ENCODE measurements at regions not wholly inside any gene's neighbourhood (a gene's known extent, or its start where the extent isn't known, plus 50 kb on each side); places are given as distances from the start of the nearest gene placed in this dataset.

DNA sequence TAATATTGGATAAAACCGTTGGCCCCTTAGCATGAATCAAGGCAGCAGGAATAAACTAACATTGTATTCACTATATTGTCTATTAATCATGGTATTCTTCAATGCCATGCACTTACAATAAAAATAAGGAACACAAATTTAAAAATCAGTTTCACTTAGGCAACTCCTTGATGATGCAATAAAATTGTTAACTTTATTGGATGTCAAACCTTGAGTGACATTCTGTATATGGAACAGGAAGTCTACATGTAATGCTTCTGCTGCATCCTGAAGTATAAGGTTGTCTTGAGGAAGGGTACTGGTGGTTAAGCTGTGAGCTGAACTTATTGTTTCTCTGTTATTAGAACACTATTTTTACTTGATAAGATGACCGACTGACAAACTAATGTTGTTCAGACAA, 605.5 kb downstream of the SATB2 start:
- TF ChIP-seq FOXM1 (IDR thresholded peaks at IDR 0.05; ENCODE audit: borderline replicate concordance, low read depth) = no peak
- TF ChIP-seq, protein P1, sequence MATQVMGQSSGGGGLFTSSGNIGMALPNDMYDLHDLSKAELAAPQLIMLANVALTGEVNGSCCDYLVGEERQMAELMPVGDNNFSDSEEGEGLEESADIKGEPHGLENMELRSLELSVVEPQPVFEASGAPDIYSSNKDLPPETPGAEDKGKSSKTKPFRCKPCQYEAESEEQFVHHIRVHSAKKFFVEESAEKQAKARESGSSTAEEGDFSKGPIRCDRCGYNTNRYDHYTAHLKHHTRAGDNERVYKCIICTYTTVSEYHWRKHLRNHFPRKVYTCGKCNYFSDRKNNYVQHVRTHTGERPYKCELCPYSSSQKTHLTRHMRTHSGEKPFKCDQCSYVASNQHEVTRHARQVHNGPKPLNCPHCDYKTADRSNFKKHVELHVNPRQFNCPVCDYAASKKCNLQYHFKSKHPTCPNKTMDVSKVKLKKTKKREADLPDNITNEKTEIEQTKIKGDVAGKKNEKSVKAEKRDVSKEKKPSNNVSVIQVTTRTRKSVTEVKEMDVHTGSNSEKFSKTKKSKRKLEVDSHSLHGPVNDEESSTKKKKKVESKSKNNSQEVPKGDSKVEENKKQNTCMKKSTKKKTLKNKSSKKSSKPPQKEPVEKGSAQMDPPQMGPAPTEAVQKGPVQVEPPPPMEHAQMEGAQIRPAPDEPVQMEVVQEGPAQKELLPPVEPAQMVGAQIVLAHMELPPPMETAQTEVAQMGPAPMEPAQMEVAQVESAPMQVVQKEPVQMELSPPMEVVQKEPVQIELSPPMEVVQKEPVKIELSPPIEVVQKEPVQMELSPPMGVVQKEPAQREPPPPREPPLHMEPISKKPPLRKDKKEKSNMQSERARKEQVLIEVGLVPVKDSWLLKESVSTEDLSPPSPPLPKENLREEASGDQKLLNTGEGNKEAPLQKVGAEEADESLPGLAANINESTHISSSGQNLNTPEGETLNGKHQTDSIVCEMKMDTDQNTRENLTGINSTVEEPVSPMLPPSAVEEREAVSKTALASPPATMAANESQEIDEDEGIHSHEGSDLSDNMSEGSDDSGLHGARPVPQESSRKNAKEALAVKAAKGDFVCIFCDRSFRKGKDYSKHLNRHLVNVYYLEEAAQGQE (IDR thresholded peaks at IDR 0.05; ENCODE audit: low read depth) = no peak

DNA sequence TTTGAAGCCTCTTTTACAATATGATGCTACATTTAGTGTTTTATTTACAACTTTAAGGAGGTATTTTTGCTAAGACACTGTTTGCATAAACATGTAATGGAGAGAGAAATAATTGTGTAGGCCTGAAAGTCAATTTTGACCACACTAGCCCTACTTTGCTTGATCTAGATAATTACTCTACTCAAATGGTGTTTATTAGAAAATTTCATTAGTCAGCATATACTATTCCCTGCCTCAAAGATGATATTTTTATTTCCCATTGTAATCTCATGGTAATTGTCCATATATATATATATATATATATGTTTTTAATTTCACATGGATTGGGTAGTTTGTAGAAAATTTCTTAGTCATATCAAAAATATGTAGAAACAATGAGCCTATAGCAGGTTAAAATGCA, 632.2 kb downstream of the SATB2 start:
- TF ChIP-seq CEBPB (IDR thresholded peaks at IDR 0.05) (no peak), ZBTB7A (IDR thresholded peaks at IDR 0.05; ENCODE audit: low read depth) (no peak), NFIC (IDR thresholded peaks at IDR 0.05) (no peak), TCF12 (IDR thresholded peaks at IDR 0.05; ENCODE audit: low read depth) (no peak), EGR1 (IDR thresholded peaks at IDR 0.05) (no peak), TEAD4 (IDR thresholded peaks at IDR 0.05) (no peak), EP300 (IDR thresholded peaks at IDR 0.05; ENCODE audit: borderline replicate concordance) (no peak), CREB1 (IDR thresholded peaks at IDR 0.05; ENCODE audit: low read depth) (no peak), YY1 (IDR thresholded peaks at IDR 0.05; ENCODE audit: low read depth) (no peak), FOXM1 (IDR thresholded peaks at IDR 0.05; ENCODE audit: borderline replicate concordance, low read depth) (no peak), TAF1 (IDR thresholded peaks at IDR 0.05; ENCODE audit: low read depth) (no peak), RAD21 (IDR thresholded peaks at IDR 0.05; ENCODE audit: low read depth) (no peak)
- TF ChIP-seq, protein P2, sequence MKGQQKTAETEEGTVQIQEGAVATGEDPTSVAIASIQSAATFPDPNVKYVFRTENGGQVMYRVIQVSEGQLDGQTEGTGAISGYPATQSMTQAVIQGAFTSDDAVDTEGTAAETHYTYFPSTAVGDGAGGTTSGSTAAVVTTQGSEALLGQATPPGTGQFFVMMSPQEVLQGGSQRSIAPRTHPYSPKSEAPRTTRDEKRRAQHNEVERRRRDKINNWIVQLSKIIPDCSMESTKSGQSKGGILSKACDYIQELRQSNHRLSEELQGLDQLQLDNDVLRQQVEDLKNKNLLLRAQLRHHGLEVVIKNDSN (IDR thresholded peaks at IDR 0.05) = no peak
- TF ChIP-seq, protein P1 (IDR thresholded peaks at IDR 0.05; ENCODE audit: low read depth) = no peak
- TF ChIP-seq, protein P3, sequence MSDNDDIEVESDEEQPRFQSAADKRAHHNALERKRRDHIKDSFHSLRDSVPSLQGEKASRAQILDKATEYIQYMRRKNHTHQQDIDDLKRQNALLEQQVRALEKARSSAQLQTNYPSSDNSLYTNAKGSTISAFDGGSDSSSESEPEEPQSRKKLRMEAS (IDR thresholded peaks at IDR 0.05) = no peak

DNA sequence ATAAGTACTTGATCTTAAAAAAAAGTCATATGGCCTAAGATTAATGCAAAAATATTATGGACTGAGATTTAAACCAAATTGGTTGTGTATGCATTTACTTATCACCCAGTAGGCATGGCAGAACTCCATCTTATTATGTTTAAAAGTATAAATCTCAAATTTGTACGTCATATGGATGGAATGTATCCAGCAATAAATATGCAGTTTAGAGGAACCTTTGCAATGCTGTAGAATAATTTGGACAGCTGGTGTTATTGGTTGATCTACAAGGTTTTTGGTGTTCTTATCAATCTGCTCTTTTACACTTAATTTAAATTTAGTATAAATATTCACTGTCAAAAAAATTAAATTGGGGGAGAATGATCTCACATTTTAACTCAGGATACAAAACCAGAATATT, 640.2 kb downstream of the SATB2 start:
- TF ChIP-seq ZBTB7A (IDR thresholded peaks at IDR 0.05; ENCODE audit: low read depth) = no peak
- no peak for TF ChIP-seq EP300 (IDR thresholded peaks at IDR 0.05; ENCODE audit: borderline replicate concordance)
- no peak for TF ChIP-seq CEBPB (IDR thresholded peaks at IDR 0.05)
- TF ChIP-seq RAD21 (IDR thresholded peaks at IDR 0.05; ENCODE audit: low read depth) = no peak
- no peak for TF ChIP-seq TEAD4 (IDR thresholded peaks at IDR 0.05)
- no peak for TF ChIP-seq TCF12 (IDR thresholded peaks at IDR 0.05; ENCODE audit: low read depth)
- TF ChIP-seq, protein P2 (IDR thresholded peaks at IDR 0.05) = no peak
- TF ChIP-seq, protein P3 (IDR thresholded peaks at IDR 0.05) = no peak
- TF ChIP-seq YY1 (IDR thresholded peaks at IDR 0.05; ENCODE audit: low read depth) = no peak
- no peak for TF ChIP-seq CREB1 (IDR thresholded peaks at IDR 0.05; ENCODE audit: low read depth)
- TF ChIP-seq NFIC (IDR thresholded peaks at IDR 0.05) = no peak
- TF ChIP-seq FOXM1 (IDR thresholded peaks at IDR 0.05; ENCODE audit: borderline replicate concordance, low read depth) = no peak

DNA sequence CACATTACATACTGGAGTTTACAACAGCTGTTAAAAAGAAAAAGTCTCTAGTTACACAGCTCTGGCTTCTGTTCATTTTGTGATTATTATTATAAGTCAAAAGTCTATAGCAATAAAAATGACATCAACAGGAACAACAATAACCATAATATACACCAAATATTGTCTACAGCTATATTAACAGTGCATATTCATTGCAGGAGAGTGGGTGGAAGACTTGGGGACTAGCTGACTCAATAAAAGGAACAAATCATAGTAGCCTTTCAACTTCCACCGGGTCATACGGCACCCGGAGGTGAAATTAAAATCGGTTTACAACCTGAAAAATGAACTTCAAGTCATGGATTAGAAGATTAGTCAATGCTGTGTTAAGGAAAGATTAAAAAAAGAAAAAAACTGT, 642.1 kb downstream of the SATB2 start:
- TF ChIP-seq, protein P1 (IDR thresholded peaks at IDR 0.05; ENCODE audit: low read depth) = no peak
- TF ChIP-seq EGR1 (IDR thresholded peaks at IDR 0.05) (no peak), ZBTB7A (IDR thresholded peaks at IDR 0.05; ENCODE audit: low read depth) (no peak), EP300 (IDR thresholded peaks at IDR 0.05; ENCODE audit: borderline replicate concordance) (no peak), CEBPB (IDR thresholded peaks at IDR 0.05) (no peak)
- TF ChIP-seq, protein P3 (IDR thresholded peaks at IDR 0.05) = no peak

DNA sequence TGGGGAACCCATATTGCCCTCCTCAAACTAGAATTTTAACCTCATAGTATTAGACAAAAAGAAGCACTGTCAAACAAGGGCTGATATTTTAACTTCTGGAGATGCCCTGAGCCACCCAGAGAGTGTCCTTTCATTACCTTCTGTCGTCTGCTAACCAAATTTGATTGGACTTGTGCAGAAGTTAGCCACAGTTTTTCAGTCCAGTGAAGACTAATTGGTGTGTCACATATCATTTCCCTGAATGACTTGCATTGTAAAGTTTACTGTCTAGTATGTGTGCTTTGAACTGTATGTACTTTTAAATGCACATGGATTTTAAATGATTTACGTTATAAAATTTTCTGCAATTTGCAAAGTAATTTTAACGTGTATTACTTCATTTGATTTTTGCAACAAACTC, 646.5 kb downstream of the SATB2 start:
- no peak for TF ChIP-seq FOXM1 (IDR thresholded peaks at IDR 0.05; ENCODE audit: borderline replicate concordance, low read depth)
- no peak for TF ChIP-seq TEAD4 (IDR thresholded peaks at IDR 0.05)
- no peak for TF ChIP-seq RAD21 (IDR thresholded peaks at IDR 0.05; ENCODE audit: low read depth)
- no peak for TF ChIP-seq CREB1 (IDR thresholded peaks at IDR 0.05; ENCODE audit: low read depth)
- no peak for TF ChIP-seq ZBTB7A (IDR thresholded peaks at IDR 0.05; ENCODE audit: low read depth)
- no peak for TF ChIP-seq EP300 (IDR thresholded peaks at IDR 0.05; ENCODE audit: borderline replicate concordance)
- TF ChIP-seq, protein P1 (IDR thresholded peaks at IDR 0.05; ENCODE audit: low read depth) = no peak
- TF ChIP-seq TCF12 (IDR thresholded peaks at IDR 0.05; ENCODE audit: low read depth) = no peak
- no peak for TF ChIP-seq NFIC (IDR thresholded peaks at IDR 0.05)
- TF ChIP-seq YY1 (IDR thresholded peaks at IDR 0.05; ENCODE audit: low read depth) = no peak
- TF ChIP-seq, protein P2 (IDR thresholded peaks at IDR 0.05) = no peak
- no peak for TF ChIP-seq EGR1 (IDR thresholded peaks at IDR 0.05)
- no peak for TF ChIP-seq CEBPB (IDR thresholded peaks at IDR 0.05)
- no peak for TF ChIP-seq TAF1 (IDR thresholded peaks at IDR 0.05; ENCODE audit: low read depth)
- TF ChIP-seq, protein P3 (IDR thresholded peaks at IDR 0.05) = no peak

Data from Ishikawa (cell line).